ENCODE measurements at regions not wholly inside any gene's neighbourhood (a gene's known extent, or its start where the extent isn't known, plus 50 kb on each side); places are given as distances from the start of the nearest gene placed in this dataset.

GRCh38 chr4:123186731-123187130 is 209.9 kb upstream of the SPRY1 start:
- in situ Hi-C loops (cut with MboI; ENCODE audit: low pct_unique_long_range_greater_than_20kb, low sequenced_read_pairs, unreplicated experiment): no loop called here
- no peak for DNase-seq (ENCODE audit: low spot score)
- no peak for TF ChIP-seq CTCF (IDR thresholded peaks at IDR 0.05; ENCODE audit: extremely low read depth, insufficient read depth, missing control alignments)

DNA sequence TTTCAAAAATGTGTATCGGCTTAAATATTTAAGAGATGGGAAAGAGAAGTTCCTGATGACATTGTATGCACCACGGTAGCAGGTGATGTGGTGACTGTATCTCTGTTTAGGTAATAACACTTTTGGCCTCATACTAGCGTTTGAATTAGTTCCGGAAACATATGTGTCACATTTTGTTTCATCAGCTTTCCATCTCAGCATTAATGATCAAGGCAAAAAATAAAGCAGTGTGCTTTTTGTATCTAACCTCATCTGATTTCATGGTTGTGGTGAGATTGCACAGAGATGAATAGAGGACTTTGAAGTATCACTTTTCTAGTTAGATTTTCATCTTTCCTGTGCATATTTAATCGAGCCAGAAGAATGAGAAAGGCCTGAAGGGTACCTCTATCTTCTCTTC is 206.4 kb upstream of the SPRY1 start:
- in situ Hi-C loops (cut with MboI; ENCODE audit: low pct_unique_long_range_greater_than_20kb, low sequenced_read_pairs, unreplicated experiment): no loop called here
- DNase-seq (ENCODE audit: low spot score): no peak
- no peak for TF ChIP-seq CTCF (IDR thresholded peaks at IDR 0.05; ENCODE audit: extremely low read depth, insufficient read depth, missing control alignments)

GRCh38 chr4:123191728-123192127 is 204.9 kb upstream of the SPRY1 start:
- no peak for TF ChIP-seq CTCF (IDR thresholded peaks at IDR 0.05; ENCODE audit: extremely low read depth, insufficient read depth, missing control alignments)
- DNase-seq (ENCODE audit: low spot score): no peak
- in situ Hi-C loops (cut with MboI; ENCODE audit: low pct_unique_long_range_greater_than_20kb, low sequenced_read_pairs, unreplicated experiment): no loop called here

DNA sequence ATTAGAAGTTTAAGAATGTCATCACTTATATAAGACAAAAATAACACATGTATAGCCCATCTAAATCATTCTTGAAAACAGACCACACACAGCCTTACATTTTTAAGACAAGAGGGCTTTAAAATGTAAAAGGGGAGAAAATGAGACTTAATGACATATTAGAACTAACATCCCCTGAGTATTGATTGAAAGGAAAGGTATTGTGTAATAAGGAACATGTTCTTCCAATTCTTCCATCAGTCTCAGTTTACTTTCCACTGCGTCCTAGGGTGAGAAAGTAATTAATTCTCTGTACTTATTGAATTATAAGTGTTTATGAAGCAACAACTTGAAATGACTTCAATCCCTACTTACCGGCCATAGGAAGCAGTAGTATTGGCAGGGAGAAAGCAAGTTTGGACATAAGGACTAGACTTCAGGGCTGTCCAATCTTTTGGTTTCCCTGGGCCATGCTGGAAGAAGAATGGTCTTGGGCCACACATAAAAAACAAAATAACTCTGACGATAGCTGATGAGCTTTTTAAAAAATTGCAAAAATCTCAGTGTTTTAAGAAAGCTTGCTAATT is 202.7 kb upstream of the SPRY1 start:
- in situ Hi-C loops (cut with MboI; ENCODE audit: low pct_unique_long_range_greater_than_20kb, low sequenced_read_pairs, unreplicated experiment): no loop called here
- TF ChIP-seq CTCF (IDR thresholded peaks at IDR 0.05; ENCODE audit: extremely low read depth, insufficient read depth, missing control alignments): no peak
- no peak for DNase-seq (ENCODE audit: low spot score)

- no peak for TF ChIP-seq CTCF (IDR thresholded peaks at IDR 0.05; ENCODE audit: extremely low read depth, insufficient read depth, missing control alignments)
- in situ Hi-C loops (cut with MboI; ENCODE audit: low pct_unique_long_range_greater_than_20kb, low sequenced_read_pairs, unreplicated experiment): no loop called here
- no peak for DNase-seq (ENCODE audit: low spot score)
Measured at GRCh38 chr4:123198706-123199105, 197.9 kb upstream of the SPRY1 start.

DNA sequence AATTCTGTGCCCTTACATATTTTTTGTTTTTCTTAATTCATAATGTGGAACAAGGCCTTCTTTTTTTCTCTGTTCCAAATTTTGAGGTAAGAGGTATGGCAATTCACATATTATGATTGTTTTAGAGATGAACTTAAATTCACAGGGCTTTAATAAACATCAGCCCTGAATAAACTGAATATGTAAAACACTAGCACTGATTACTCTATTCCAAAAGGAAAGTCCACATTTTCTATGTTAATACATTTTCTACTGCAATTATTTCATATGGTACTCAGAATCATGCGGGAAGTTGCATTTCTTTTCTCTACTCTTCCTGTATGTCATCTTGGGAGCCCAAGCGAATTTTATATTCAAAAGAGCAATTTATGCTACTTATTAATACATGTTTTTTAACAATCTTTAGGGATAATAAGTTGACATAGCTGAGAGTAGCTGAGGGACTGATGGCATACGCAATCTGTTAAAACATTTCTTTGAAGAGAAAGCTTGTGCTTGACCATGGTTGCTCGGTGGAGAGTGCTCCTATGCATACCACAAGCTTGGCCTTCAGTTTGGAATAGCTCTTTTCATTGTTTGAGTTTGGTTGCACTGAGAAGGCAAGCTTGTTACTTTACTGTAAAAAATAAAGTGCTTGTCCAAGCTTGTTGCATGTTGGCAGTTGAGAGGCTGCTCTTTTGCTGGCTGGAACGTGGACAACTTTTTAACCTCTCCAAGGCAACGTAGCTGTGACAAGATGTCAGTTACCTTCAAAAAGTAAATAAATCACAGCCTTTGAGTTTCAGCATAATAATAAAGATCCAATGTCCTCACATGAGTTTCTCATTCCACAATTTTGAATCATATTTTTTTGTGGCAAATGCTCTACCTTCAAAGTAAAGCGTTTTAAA is 196.3 kb upstream of the SPRY1 start:
- in situ Hi-C loops (cut with MboI; ENCODE audit: low pct_unique_long_range_greater_than_20kb, low sequenced_read_pairs, unreplicated experiment): no loop called here
- DNase-seq (ENCODE audit: low spot score): no peak
- no peak for TF ChIP-seq CTCF (IDR thresholded peaks at IDR 0.05; ENCODE audit: extremely low read depth, insufficient read depth, missing control alignments)

Data from GM13977 (cell line).